Stimulated activated naive CD4-positive, alpha-beta T cell (primary cell): ENCODE measurements at regions not wholly inside any gene's neighbourhood (a gene's known extent, or its start where the extent isn't known, plus 50 kb on each side); places are given as distances from the start of the nearest gene placed in this dataset.

Experiments
- DNase-seq, 6 experiments: peaks; one replicate each; lab custom pipeline; 2025; lab: John Stamatoyannopoulos, UW

GRCh38 chr17:55634702-55635101, 88.0 kb downstream of the TMEM100 start:
- DNase-seq: no peak

DNA sequence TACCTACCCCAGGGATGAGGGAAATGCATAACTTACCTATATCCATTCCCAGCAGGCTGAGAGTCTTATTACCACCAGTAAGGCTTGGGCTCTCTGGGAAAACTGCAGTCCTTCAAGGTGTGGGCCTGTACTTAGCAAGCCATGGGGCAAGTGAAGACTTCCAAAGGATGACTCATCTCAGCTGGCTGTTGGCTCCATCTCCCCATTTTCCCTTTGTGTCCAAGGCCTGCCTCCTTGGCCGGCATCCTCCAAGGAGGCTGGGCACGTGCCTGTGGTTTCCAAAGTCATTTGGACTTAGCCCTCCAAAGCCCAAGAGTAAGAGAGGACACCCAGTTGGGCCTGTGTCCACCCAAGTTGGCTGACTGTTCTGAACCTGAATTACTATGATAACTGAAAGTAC, 89.8 kb downstream of the TMEM100 start:
- no peak for DNase-seq

DNA sequence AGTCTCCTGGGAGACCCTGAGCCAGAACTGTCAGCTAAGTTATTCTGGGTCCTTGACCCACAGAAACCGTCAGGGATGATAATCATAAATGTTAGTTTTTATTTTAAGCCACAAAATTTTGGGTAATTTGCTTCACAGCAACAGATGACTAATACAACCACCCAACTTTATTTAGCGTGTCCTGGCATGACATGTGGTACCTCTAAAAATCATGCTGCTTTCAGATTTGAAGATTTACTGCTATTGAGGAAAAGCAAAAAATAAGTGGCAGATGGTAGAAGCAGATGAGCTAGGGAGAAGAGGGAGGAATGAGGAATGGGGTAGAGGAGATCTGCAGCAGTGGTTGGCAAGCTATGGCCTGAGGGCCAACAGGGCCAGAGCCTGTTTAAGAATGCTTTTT, 90.4 kb downstream of the TMEM100 start:
- no peak for DNase-seq

DNA sequence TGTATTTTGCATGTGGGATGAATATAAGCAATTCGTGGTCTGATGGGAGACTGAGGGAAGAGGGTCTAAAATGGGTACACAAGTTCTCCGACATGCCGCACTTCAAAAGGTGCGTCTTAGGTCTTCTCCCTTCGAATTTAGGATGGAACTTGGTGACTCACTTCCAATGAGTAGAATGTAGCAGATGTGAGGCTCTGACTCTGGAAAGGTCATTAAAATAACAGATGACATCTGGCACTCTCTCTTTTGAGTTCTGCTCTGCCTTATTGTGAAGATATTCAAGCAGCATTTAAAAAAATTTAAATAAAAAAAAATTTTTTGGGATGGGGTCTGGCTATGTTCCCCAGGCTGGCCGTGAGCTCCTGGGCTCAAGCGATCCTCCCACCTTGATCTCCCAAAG, 92.7 kb downstream of the TMEM100 start:
- DNase-seq: no peak

GRCh38 chr17:55625521-55625920, 97.1 kb downstream of the TMEM100 start:
- DNase-seq: no peak

GRCh38 chr17:55624772-55625433, 97.8 kb downstream of the TMEM100 start:
- DNase-seq: no peak

DNA sequence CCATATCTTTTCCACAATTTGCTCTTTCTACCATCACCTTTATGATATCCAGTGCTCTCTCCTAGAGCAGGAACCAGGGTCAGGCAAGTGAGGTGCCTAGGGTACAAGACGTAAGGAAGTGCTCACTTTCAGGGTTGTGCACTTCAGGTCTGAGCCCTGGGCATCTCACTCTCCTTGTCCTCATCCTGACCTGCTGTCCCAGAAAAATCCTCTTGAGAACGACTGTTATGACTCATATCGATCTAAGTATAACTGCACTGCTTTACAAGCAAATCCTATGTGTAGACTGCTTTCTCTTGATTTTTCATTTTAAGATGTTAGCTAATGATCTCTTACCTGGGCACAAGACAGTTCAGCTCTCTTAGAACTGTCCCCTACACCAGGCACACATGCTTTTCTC, 100.1 kb downstream of the TMEM100 start:
- DNase-seq: no peak

- no peak for DNase-seq
Observed at GRCh38 chr17:55620945-55621344, 101.7 kb downstream of the TMEM100 start.

DNA sequence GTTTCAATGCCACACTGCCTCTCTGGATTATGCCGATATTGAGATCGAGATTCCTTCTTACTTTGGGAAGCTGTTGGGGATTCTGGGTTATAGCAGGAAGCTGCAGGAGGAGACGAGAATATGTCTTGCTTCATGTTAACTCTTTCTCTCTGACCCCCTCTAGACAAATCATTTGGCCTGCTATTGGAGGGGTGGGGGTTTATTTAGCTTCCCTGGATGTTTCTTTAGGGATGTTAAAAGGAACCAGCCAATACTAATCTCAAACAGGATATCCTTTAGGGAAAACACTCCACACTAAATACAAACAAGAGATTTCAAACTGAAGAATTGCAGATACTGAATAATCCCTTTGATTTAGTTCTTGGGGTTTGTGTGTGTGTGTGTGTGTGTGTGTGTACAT, 102.6 kb downstream of the TMEM100 start:
- no peak for DNase-seq

GRCh38 chr17:55617441-55617840, 105.2 kb downstream of the TMEM100 start:
- no peak for DNase-seq

DNA sequence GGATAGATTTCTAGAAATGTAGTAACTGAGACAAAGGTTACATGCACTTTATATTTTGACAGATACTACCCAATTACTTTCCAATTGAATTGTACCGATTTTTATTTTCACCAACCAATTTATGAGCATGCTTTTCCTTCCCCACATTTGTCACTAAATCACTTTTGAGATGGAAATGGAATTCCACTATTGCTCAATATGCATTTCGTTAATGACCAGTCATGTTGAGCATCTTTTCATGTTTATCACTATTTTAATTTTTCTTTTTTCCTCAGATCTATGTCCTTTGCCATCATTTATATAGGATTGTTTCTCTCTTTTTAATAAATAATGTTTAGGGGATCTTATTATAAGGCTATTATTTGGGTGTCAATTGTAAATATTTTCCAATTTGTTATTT, 102.8 kb upstream of the SMIM36 start:
- no peak for DNase-seq

DNA sequence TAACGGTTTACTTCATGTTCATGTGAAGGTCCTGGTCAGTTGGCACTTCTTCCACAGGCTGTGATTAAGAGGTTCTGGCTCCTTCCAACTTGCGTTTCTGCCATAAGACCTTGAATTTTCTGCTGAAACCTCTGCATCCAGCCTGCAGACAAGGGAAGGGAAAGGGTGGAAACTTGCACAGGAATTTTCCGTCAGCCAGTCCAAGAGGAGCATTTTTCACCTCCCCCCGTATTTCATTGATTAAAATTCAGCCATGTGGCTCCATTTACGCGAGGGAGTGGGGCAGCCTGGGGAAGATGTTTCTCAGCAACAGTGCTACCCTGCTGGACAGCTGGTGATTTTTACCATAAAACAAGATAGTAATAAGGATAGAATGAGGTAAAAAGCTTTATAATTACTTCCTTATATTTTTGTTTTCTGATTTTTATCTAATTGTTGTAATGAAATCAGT, 101.5 kb upstream of the SMIM36 start:
- DNase-seq: no peak

DNA sequence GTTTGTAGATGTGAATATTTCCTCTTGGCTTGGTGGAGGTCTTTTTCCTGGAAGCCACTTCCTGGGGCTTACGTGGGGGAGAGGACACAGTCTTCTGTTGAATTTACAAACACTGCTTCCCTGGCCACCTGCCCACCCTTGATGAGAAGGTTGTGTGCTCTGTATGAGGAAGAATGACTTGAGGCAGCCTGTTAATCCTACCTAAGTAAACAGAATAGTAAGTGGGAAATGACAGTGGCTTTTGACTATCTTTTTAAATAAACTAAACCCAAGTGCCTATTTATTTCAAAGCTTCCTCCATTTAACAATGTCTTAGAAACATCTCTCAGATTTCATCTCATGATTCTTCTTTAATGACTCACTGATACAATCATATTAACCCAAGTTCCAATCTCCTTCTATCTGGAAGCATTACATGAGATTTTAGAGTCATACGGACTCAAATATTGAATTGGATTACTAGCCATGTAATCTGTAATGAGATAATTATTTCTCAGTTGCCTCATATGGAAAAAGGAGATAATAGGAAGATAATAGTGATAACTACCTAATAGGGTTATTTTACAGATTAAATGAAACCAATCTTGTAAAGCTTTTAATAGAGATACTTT, 96.6 kb upstream of the SMIM36 start:
- no peak for DNase-seq

DNA sequence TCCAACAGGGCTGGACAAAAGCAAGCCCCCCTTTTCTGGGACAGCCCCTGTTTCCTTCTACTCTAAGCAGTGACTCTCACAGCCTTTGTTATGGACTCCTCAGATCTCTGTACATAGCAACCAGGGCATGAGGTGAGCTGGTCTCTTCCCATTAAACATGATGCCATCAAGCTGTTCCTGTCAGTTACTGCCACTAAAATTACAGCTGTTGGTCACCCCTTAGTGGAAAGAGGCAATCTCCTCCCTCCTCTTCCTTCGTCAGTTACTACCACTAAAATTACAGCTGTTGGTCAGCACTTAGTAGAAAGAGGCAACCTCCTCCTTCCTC, 95.2 kb upstream of the SMIM36 start:
- DNase-seq: no peak

- no peak for DNase-seq
Observed at GRCh38 chr17:55605705-55606487, 94.6 kb upstream of the SMIM36 start.

DNA sequence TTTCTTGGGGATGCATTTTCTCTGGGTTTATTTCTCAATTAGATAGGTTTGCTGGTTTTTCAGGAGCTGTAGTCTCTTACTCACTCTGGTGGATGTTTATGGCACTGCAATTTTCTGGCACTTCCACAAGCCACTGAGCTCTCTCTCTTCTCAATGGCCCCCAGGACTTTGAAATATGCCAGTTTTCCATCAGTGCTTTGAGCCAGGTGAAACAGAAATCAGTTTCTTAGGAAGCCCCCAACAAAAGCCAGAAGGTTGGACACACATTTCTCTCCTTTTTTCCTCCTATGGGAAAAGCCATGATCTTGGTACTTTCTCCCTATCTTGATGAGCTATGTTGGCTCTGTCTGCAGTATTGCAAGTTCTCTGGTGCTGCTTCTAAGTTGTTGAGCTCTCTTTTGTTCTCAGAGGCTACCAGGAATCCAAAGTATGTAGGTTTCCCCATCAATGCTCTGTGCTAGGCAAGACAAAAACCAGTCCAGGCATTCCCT, 90.7 kb upstream of the SMIM36 start:
- peak in 3 of 6 experiments; percentile 4 to 28 (median 15) for DNase-seq

- DNase-seq: no peak
Observed at GRCh38 chr17:55598495-55598894, 87.2 kb upstream of the SMIM36 start.

DNA sequence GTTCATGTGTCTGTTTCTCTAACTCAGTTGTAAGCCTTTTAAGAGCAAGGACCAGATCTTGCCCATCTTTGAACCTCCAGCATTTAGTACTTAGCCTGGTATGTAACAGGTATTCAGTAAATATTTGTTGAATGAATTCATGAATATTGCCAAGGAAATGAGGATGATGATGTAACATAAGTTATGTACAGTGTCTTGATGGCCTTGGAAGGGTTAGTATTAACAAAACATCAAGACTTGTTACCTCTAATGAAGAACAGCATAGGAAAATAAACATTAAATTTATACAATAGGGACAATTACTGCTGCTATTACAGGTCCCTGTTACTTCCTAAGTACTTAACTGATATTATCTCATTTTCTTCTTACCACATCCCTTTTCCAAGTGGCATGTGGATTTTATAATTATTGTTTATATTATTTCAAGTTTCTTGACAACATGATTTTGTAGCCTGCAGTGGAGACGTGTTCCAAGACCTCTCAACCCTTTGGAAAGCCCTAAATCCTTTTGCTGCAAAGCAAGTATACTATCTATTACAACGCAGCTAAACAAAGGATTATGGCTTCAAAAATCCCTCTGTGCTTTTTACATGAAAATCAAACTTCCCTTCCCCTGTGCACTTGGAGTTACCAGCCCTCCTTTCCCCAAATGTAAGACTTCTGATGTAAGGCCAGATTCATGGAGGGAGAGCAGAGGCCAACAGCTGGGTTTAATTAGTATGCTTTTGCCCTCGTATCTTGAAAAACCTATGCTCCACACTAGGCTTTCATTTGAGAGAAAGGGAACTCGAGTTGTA, 77.4 kb upstream of the SMIM36 start:
- no peak for DNase-seq

DNA sequence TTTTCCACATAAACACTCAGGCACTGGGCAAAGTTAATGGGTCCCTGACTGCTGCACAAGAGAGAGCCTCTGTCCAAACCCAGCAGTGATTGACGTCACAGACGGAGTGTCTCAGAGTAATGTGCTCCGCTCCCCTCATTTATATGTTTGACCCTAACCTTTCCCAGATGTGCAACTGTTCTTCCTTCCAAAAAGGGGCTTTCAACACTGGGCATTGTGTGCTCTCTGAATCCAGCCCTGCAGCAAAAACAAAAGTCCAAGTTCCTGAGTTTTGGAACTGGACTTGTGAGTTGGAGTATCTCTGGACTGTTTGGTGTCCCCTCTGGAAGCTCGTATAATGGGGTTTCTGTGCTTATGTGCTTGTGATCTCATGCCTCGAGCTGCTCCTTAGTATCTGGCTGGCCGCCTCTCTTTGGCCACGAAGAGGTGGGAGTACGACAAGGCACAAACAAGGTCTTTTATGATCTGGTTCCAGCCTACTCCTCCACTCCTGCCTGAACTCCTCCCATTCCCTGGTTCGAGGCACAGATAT, 76.4 kb upstream of the SMIM36 start:
- DNase-seq: no peak

DNA sequence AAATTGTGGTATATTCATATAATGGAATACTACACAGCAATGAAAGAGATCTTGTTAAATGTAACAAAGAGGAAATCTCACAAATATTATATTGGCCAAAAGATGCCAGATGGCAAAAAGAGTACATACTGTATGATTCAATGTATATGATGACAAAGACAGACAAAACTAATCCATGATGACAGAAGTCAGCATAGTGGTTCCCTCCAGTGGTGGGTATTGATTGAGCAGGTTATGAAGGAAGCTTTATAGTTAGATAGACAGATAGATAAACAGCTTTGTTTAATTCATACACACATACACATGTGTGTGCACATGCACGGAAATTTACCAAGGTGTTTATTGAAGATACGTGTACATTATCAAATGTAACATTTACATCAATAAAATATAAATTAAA, 74.4 kb upstream of the SMIM36 start:
- DNase-seq: no peak

- no peak for DNase-seq
Observed at GRCh38 chr17:55584861-55585260, 73.6 kb upstream of the SMIM36 start.

DNA sequence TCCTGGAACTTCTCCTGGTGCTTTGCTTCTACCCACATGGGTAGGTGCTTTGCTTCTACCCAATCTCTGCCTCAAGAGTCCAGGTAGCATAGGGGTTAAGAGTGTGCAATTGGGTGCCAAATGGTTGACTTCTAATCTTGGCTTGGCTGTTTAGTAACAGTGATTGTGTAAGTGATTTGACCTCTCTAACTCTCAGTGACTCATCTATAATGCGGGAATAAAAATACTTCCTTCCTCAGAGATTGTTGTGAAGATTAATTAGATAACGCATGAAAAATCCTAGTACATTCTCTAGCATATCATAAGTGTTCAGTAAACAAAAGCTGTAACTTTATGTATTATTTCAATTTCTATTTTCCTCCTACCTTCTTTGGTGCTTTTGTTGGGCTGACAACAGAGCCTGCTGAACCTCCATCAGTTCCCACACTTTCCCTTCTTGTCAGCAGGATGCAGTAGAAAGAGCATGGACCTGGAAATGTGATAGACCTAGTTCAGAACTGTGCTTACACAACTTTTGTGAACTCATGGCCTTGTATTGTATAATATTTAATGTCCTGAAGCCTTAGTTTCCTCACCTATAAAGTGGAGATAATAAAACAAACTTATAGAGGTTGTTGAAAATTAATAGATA, 72.9 kb upstream of the SMIM36 start:
- DNase-seq: no peak
